GM18499 (cell line): ENCODE measurements at regions not wholly inside any gene's neighbourhood (a gene's known extent, or its start where the extent isn't known, plus 50 kb on each side); places are given as distances from the start of the nearest gene placed in this dataset.
"Not testable (repeated sequence)": the region's sequence is repeated elsewhere in the genome, so short reads cannot be mapped to it uniquely, and the experiment has no call there.

Experiments used
- ATAC-seq: cut with Tn5 transposase; IDR thresholded peaks from one replicate; pipeline ENCODE4 v1.9.1; 2021; ENCODE audit warnings: moderate number of reproducible peaks; ENCODE audit not compliant: insufficient read depth, unreplicated experiment

- ATAC-seq, result no peak
Observed at GRCh38 chr5:98499892-98500291, 273.6 kb upstream of the RGMB start.

- ATAC-seq, result no peak
Observed at GRCh38 chr5:98500811-98501210, 272.7 kb upstream of the RGMB start.

- no peak for ATAC-seq
Observed at GRCh38 chr5:98503616-98504015, 269.8 kb upstream of the RGMB start.

- no peak for ATAC-seq
Observed at GRCh38 chr5:98504505-98504904, 269.0 kb upstream of the RGMB start.

- no peak for ATAC-seq
Observed at GRCh38 chr5:98510143-98510985, 263.1 kb upstream of the RGMB start.

GRCh38 chr5:98513380-98513779, 260.1 kb upstream of the RGMB start:
- ATAC-seq, result no peak

- no peak for ATAC-seq
Observed at GRCh38 chr5:98514215-98514614, 259.2 kb upstream of the RGMB start.

- no peak for ATAC-seq
Observed at GRCh38 chr5:98516701-98517100, 256.8 kb upstream of the RGMB start.

GRCh38 chr5:98517560-98518366, 255.7 kb upstream of the RGMB start:
- ATAC-seq, result no peak

GRCh38 chr5:98518754-98519153, 254.7 kb upstream of the RGMB start:
- ATAC-seq, result no peak

- ATAC-seq, result no peak
Observed at GRCh38 chr5:98519571-98519970, 253.9 kb upstream of the RGMB start.

GRCh38 chr5:98521821-98522220, 251.6 kb upstream of the RGMB start:
- ATAC-seq, result no peak

- ATAC-seq, result no peak
Observed at GRCh38 chr5:98524773-98525172, 248.7 kb upstream of the RGMB start.

- ATAC-seq, result no peak
Observed at GRCh38 chr5:98527846-98528245, 245.6 kb upstream of the RGMB start.

- ATAC-seq, result no peak
Observed at GRCh38 chr5:98529321-98529720, 244.1 kb upstream of the RGMB start.

GRCh38 chr5:98530224-98530623, 243.2 kb upstream of the RGMB start:
- ATAC-seq, result no peak

- no peak for ATAC-seq
Observed at GRCh38 chr5:98535901-98536300, 237.6 kb upstream of the RGMB start.

- ATAC-seq, result no peak
Observed at GRCh38 chr5:98540056-98540455, 233.4 kb upstream of the RGMB start.

GRCh38 chr5:98541641-98542040, 231.8 kb upstream of the RGMB start:
- ATAC-seq, result no peak

- no peak for ATAC-seq
Observed at GRCh38 chr5:98543490-98543889, 230.0 kb upstream of the RGMB start.

GRCh38 chr5:98546924-98547323, 226.5 kb upstream of the RGMB start:
- ATAC-seq, result not testable (repeated sequence)

- no peak for ATAC-seq
Observed at GRCh38 chr5:98556712-98557111, 216.8 kb upstream of the RGMB start.
